SK-N-SH treated with all-trans-retinoic acid at 6 μM for 48 hours (cell line): ENCODE measurements at regions not wholly inside any gene's neighbourhood (a gene's known extent, or its start where the extent isn't known, plus 50 kb on each side); places are given as distances from the start of the nearest gene placed in this dataset.

Experiments used
- ATAC-seq: fragments of 200-7000 bp; cut with Tn5 transposase; 3 replicates; pipeline ENCODE4 v1.9.1; 2020; ENCODE audit warnings: mild to moderate bottlenecking, moderate library complexity
- ARNTL ChIP-seq: fragments of 450-650 bp; formaldehyde crosslinking; IDR thresholded peaks from 2 replicates; pipeline ENCODE4 v1.5.0; 2020; ENCODE audit warnings: low read depth, mild to moderate bottlenecking, moderate library complexity, borderline replicate concordance
- BACH2 ChIP-seq: fragments of 250-450 bp; sonication (Bioruptor Pico); IDR thresholded peaks from 2 replicates; pipeline ENCODE4 v1.9.0; 2021; ENCODE audit warnings: mild to moderate bottlenecking, borderline replicate concordance
- CSDC2 ChIP-seq: fragments of 250-450 bp; sonication (Bioruptor Pico); IDR thresholded peaks from 2 replicates; pipeline ENCODE4 v1.5.0; 2020; ENCODE audit warnings: mild to moderate bottlenecking, moderate library complexity
- ESRRG ChIP-seq: fragments of 250-450 bp; sonication (Bioruptor Pico); IDR thresholded peaks from 2 replicates; pipeline ENCODE4 v1.6.1; 2021; ENCODE audit warnings: mild to moderate bottlenecking
- GLIS3 ChIP-seq: fragments of 250-450 bp; sonication (Bioruptor Pico); IDR thresholded peaks from 2 replicates; pipeline ENCODE4 v1.5.0; 2020; ENCODE audit warnings: mild to moderate bottlenecking, moderate library complexity
- ISL1 ChIP-seq: fragments of 250-450 bp; sonication (Bioruptor Pico); IDR thresholded peaks from 2 replicates; pipeline ENCODE4 v2.1.2; 2022; ENCODE audit warnings: mild to moderate bottlenecking, moderate library complexity
- OSR1 ChIP-seq: fragments of 250-450 bp; sonication (Bioruptor Pico); IDR thresholded peaks from 2 replicates; pipeline ENCODE4 v1.8.0; 2022; ENCODE audit warnings: moderate library complexity, mild to moderate bottlenecking, inconsistent platforms
- PPARA ChIP-seq: fragments of 250-450 bp; sonication (Bioruptor Pico); IDR thresholded peaks from 2 replicates; pipeline ENCODE4 v1.5.0; 2020; ENCODE audit warnings: mild to moderate bottlenecking, borderline replicate concordance
- RARB ChIP-seq: fragments of 250-450 bp; sonication (Bioruptor Pico); IDR thresholded peaks from 2 replicates; pipeline ENCODE4 v1.8.0; 2021; ENCODE audit warnings: mild to moderate bottlenecking, moderate library complexity
- SNAI2 ChIP-seq: fragments of 250-450 bp; sonication (Bioruptor Pico); IDR thresholded peaks from 2 replicates; pipeline ENCODE4 v1.5.0; 2020; ENCODE audit warnings: mild to moderate bottlenecking, moderate library complexity
- TCF4 ChIP-seq: fragments of 250-450 bp; sonication (Bioruptor Pico); IDR thresholded peaks from 2 replicates; pipeline ENCODE4 v1.8.0; 2021; ENCODE audit warnings: mild to moderate bottlenecking, moderate library complexity, borderline replicate concordance
- TOX ChIP-seq: fragments of 250-450 bp; sonication (Bioruptor Pico); IDR thresholded peaks from 2 replicates; pipeline ENCODE4 v1.8.0; 2021; ENCODE audit warnings: mild to moderate bottlenecking, moderate library complexity, borderline replicate concordance
- ZC3H10 ChIP-seq: fragments of 250-450 bp; sonication (Bioruptor Pico); IDR thresholded peaks from 2 replicates; pipeline ENCODE4 v1.5.1; 2021; ENCODE audit warnings: mild to moderate bottlenecking, moderate library complexity
- ZFP3 ChIP-seq: fragments of 250-450 bp; sonication (Bioruptor Pico); IDR thresholded peaks from 2 replicates; pipeline ENCODE4 v1.5.0; 2020; ENCODE audit warnings: mild to moderate bottlenecking, moderate library complexity
- ZNF70 ChIP-seq: fragments of 450-650 bp; formaldehyde crosslinking; IDR thresholded peaks from 2 replicates; pipeline ENCODE4 v1.5.0; 2020; ENCODE audit warnings: mild to moderate bottlenecking, moderate library complexity
- ZNF8 ChIP-seq: fragments of 450-650 bp; formaldehyde crosslinking; IDR thresholded peaks from 2 replicates; pipeline ENCODE4 v1.5.0; 2020; ENCODE audit warnings: mild to moderate bottlenecking, moderate library complexity
- TF ChIP-seq, protein P1 (sequence below): fragments of 250-450 bp; sonication (Bioruptor Pico); IDR thresholded peaks from 2 replicates; pipeline ENCODE4 v1.5.0; 2020; ENCODE audit warnings: mild to moderate bottlenecking, moderate library complexity
- TF ChIP-seq, protein P2 (sequence below): fragments of 250-450 bp; sonication (Bioruptor Pico); IDR thresholded peaks from 2 replicates; pipeline ENCODE4 v1.5.1; 2021; ENCODE audit warnings: mild to moderate bottlenecking, moderate library complexity
- TF ChIP-seq, protein P3 (sequence below): fragments of 250-450 bp; sonication (Bioruptor Pico); IDR thresholded peaks from 2 replicates; pipeline ENCODE4 v1.8.0; 2020; ENCODE audit warnings: mild to moderate bottlenecking, moderate library complexity, borderline replicate concordance
- TF ChIP-seq, protein P4 (sequence below): fragments of 250-450 bp; sonication (Bioruptor Pico); IDR thresholded peaks from 2 replicates; pipeline ENCODE4 v1.8.0; 2021; ENCODE audit warnings: low read depth, mild to moderate bottlenecking, moderate library complexity, borderline replicate concordance
- TF ChIP-seq, protein P5 (sequence below): fragments of 250-450 bp; sonication (Bioruptor Pico); IDR thresholded peaks from 2 replicates; pipeline ENCODE4 v1.5.1; 2020; ENCODE audit warnings: low read depth, mild to moderate bottlenecking, moderate library complexity

DNA sequence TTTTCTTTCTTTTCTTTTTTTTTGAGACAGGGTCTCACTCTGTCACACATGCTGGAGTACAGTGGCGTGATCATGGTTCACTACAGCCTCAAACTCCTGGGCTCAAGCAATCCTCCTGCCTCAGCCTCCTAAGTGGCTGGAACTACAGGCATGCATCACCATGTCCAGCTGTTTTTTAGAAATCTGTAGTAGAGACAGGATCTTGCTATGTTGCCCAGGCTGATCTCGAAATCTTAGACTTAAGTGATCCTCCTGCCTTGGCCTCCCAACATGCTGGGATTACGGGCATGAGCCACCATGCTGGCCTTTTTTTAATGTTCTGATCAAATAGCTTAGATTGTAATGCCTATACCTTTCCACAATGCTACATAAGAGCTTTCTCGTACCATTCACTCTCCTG is 107.0 kb upstream of the KCTD7 start:
- no peak for ATAC-seq
- TF ChIP-seq ZC3H10 (CRISPR knock-in tag) (no peak), TCF4 (CRISPR knock-in tag) (no peak), TOX (CRISPR knock-in tag) (no peak), GLIS3 (CRISPR knock-in tag) (no peak), BACH2 (CRISPR knock-in tag) (no peak), RARB (CRISPR knock-in tag) (no peak), SNAI2 (no peak), ARNTL (CRISPR knock-in tag) (no peak), PPARA (CRISPR knock-in tag) (no peak), CSDC2 (CRISPR knock-in tag) (no peak), OSR1 (CRISPR knock-in tag) (no peak), ZNF8 (CRISPR knock-in tag) (no peak)
- TF ChIP-seq, protein P1, sequence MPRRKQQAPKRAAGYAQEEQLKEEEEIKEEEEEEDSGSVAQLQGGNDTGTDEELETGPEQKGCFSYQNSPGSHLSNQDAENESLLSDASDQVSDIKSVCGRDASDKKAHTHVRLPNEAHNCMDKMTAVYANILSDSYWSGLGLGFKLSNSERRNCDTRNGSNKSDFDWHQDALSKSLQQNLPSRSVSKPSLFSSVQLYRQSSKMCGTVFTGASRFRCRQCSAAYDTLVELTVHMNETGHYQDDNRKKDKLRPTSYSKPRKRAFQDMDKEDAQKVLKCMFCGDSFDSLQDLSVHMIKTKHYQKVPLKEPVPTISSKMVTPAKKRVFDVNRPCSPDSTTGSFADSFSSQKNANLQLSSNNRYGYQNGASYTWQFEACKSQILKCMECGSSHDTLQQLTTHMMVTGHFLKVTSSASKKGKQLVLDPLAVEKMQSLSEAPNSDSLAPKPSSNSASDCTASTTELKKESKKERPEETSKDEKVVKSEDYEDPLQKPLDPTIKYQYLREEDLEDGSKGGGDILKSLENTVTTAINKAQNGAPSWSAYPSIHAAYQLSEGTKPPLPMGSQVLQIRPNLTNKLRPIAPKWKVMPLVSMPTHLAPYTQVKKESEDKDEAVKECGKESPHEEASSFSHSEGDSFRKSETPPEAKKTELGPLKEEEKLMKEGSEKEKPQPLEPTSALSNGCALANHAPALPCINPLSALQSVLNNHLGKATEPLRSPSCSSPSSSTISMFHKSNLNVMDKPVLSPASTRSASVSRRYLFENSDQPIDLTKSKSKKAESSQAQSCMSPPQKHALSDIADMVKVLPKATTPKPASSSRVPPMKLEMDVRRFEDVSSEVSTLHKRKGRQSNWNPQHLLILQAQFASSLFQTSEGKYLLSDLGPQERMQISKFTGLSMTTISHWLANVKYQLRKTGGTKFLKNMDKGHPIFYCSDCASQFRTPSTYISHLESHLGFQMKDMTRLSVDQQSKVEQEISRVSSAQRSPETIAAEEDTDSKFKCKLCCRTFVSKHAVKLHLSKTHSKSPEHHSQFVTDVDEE, result no peak
- TF ChIP-seq, protein P2, sequence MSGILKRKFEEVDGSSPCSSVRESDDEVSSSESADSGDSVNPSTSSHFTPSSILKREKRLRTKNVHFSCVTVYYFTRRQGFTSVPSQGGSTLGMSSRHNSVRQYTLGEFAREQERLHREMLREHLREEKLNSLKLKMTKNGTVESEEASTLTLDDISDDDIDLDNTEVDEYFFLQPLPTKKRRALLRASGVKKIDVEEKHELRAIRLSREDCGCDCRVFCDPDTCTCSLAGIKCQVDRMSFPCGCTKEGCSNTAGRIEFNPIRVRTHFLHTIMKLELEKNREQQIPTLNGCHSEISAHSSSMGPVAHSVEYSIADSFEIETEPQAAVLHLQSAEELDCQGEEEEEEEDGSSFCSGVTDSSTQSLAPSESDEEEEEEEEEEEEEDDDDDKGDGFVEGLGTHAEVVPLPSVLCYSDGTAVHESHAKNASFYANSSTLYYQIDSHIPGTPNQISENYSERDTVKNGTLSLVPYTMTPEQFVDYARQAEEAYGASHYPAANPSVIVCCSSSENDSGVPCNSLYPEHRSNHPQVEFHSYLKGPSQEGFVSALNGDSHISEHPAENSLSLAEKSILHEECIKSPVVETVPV (CRISPR knock-in tag), result no peak
- TF ChIP-seq, all 23 proteins: peak for 0

DNA sequence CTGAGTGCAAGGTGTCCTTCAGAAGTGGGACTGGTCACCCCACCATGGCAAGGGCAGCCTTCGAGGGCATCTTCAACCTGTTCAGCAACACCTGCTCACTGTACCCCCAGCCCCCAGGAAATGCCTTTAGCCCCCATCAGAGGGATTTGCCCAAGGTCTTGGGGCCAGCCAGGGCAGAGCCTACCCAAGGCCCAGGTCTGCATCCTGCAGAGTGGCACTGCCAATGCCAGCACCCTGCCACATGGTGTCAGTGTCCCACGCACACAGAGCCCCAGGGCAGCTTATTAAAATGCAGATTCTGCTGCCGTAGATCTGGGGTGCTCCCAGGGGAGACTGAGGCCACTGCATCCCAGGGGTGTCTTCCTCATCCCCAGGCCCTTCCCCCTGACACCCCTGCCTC is 106.2 kb upstream of the KCTD7 start:
- peak; percentile 67 for ATAC-seq

DNA sequence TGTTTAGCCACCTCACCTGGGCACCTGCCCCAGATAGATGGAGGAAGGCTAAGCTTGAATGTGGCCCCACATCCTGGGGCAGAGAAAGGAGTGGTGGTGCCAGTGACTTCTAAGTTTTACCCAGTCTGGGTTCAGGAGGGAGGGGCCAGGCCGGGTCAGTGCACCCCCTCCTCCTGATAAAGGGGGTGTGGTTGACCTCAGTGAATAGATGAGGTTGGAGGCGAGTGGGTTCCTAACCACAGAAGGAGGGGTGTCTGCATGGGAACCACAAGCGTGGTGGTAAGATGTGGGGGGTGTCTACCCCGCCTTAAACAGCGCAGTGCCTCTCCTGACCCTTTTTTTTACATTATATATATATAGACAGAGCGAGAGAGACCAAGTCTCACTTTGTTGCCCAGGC is 105.3 kb upstream of the KCTD7 start:
- TF ChIP-seq CSDC2 (CRISPR knock-in tag) (no peak), OSR1 (CRISPR knock-in tag) (no peak)
- no peak for ATAC-seq

More for the DNA sequence above, 106.2 kb upstream of the KCTD7 start:
- TF ChIP-seq, protein P3, sequence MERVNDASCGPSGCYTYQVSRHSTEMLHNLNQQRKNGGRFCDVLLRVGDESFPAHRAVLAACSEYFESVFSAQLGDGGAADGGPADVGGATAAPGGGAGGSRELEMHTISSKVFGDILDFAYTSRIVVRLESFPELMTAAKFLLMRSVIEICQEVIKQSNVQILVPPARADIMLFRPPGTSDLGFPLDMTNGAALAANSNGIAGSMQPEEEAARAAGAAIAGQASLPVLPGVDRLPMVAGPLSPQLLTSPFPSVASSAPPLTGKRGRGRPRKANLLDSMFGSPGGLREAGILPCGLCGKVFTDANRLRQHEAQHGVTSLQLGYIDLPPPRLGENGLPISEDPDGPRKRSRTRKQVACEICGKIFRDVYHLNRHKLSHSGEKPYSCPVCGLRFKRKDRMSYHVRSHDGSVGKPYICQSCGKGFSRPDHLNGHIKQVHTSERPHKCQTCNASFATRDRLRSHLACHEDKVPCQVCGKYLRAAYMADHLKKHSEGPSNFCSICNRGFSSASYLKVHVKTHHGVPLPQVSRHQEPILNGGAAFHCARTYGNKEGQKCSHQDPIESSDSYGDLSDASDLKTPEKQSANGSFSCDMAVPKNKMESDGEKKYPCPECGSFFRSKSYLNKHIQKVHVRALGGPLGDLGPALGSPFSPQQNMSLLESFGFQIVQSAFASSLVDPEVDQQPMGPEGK (CRISPR knock-in tag), result no peak
- TF ChIP-seq ZNF70 (CRISPR knock-in tag), result no peak
- TF ChIP-seq CSDC2 (CRISPR knock-in tag), result no peak
- no peak for TF ChIP-seq ISL1
- no peak for TF ChIP-seq ZC3H10 (CRISPR knock-in tag)
- no peak for TF ChIP-seq TOX (CRISPR knock-in tag)
- no peak for TF ChIP-seq ZFP3
- TF ChIP-seq BACH2 (CRISPR knock-in tag), result no peak
- TF ChIP-seq RARB (CRISPR knock-in tag), result no peak
- TF ChIP-seq ESRRG (CRISPR knock-in tag), result no peak
- no peak for TF ChIP-seq ZNF8 (CRISPR knock-in tag)
- no peak for TF ChIP-seq TCF4 (CRISPR knock-in tag)
- TF ChIP-seq PPARA (CRISPR knock-in tag), result no peak
- TF ChIP-seq, protein P4, sequence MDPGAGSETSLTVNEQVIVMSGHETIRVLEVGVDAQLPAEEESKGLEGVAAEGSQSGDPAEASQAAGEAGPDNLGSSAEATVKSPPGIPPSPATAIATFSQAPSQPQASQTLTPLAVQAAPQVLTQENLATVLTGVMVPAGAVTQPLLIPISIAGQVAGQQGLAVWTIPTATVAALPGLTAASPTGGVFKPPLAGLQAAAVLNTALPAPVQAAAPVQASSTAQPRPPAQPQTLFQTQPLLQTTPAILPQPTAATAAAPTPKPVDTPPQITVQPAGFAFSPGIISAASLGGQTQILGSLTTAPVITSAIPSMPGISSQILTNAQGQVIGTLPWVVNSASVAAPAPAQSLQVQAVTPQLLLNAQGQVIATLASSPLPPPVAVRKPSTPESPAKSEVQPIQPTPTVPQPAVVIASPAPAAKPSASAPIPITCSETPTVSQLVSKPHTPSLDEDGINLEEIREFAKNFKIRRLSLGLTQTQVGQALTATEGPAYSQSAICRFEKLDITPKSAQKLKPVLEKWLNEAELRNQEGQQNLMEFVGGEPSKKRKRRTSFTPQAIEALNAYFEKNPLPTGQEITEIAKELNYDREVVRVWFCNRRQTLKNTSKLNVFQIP (CRISPR knock-in tag), result no peak
- TF ChIP-seq, protein P5, sequence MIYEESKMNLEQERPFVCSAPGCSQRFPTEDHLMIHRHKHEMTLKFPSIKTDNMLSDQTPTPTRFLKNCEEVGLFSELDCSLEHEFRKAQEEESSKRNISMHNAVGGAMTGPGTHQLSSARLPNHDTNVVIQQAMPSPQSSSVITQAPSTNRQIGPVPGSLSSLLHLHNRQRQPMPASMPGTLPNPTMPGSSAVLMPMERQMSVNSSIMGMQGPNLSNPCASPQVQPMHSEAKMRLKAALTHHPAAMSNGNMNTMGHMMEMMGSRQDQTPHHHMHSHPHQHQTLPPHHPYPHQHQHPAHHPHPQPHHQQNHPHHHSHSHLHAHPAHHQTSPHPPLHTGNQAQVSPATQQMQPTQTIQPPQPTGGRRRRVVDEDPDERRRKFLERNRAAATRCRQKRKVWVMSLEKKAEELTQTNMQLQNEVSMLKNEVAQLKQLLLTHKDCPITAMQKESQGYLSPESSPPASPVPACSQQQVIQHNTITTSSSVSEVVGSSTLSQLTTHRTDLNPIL (CRISPR knock-in tag), result no peak
- no peak for TF ChIP-seq OSR1 (CRISPR knock-in tag)
